Right lobe of liver (tissue), 6 donors: ENCODE measurements at regions not wholly inside any gene's neighbourhood (a gene's known extent, or its start where the extent isn't known, plus 50 kb on each side); places are given as distances from the start of the nearest gene placed in this dataset.

Source experiments
- ATAC-seq, 4 donors: fragments of 200-7000 bp; cut with Tn5 transposase; one replicate each; pipeline ENCODE4 v1.9.1; 2020; ENCODE audit warnings: mild to moderate bottlenecking in 4 of 4, moderate library complexity in 4 of 4
- DNase-seq, 3 donors: peaks; one replicate each; pipeline ENCODE4 v3.0.0-alpha.2; 2020
- H3K27ac ChIP-seq, 3 donors: fragments of 200-600 bp; one replicate each; pipeline ENCODE4 v1.8.0; 2022
- H3K27me3 ChIP-seq, 2 donors: fragments of 200-600 bp; one replicate each; pipeline ENCODE4 v1.8.0; 2022
- H3K36me3 ChIP-seq, 4 donors: fragments of 200-600 bp; sonication (generic) in 1 of 4; one replicate each; pipeline versions ENCODE4 v1.5.1 to v1.8.0; 2017 to 2022; ENCODE audit warnings: control low read depth in 1 of 4
- H3K4me1 ChIP-seq, 4 donors: fragments of 200-600 bp; sonication (generic) in 1 of 4; one replicate each; pipeline versions ENCODE4 v1.5.1 to v1.8.0; 2017 to 2022; ENCODE audit warnings: control low read depth in 1 of 4
- H3K4me3 ChIP-seq, 3 donors: fragments of 200-600 bp; one replicate each; pipeline ENCODE4 v1.8.0; 2022
- H3K9me3 ChIP-seq, 4 donors: fragments of 200-600 bp; sonication (generic) in 1 of 4; one replicate each; pipeline versions ENCODE4 v1.5.1 to v1.8.0; 2017 to 2022; ENCODE audit warnings: control low read depth in 1 of 4
- CTCF ChIP-seq, 4 donors: fragments of 200-600 bp in 3 of 4; fragments of 450-650 bp in 1 of 4; IDR thresholded peaks; one replicate each; pipeline versions ENCODE4 v1.5.1 to v1.8.0; 2016 to 2022; ENCODE audit warnings: antibody characterized with exemption in 4 of 4, mild to moderate bottlenecking in 2 of 4
- POLR2A ChIP-seq: fragments of 450-650 bp; IDR thresholded peaks from one replicate; pipeline ENCODE4 v1.6.1; 2017; ENCODE audit warnings: antibody characterized with exemption, mild to moderate bottlenecking
- WGBS: methylation state at CpG from one replicate; pipeline ENCODE4 v1.1.6; 2018; ENCODE audit warnings: low coverage, low lambda C conversion rate; ENCODE audit not compliant: insufficient coverage; ENCODE audit errors: missing lambda C conversion rate; 5-methylcytosine and 5-hydroxymethylcytosine counted together
- intact Hi-C, 2 donors: fragments of 100-400 bp; cut with DNase I; formaldehyde crosslinking; loops; one replicate each; pipeline versions ENCODE4 v1.11.2 to v1.14.1; 2022
- donor health status: DM: no; HTN: yes; CAD: no.
- donor health status: DM: no; HTN: no; CAD: no.
- donor health status: DM: no; HTN: no; CAD: no.
- donor health status: DM: no; HTN: yes; CAD: no.
- donor health status: DM: no; HTN: yes; CAD: no.

- DNase-seq (no peak), ATAC-seq (no peak)
- H3K36me3 ChIP-seq: no peaks in the 10 kb centered on the region
- no peaks in the 10 kb centered on the region for H3K4me1 ChIP-seq
- H3K27ac ChIP-seq: no peak overlapping the region
- intact Hi-C loops: no loop called here
- TF ChIP-seq POLR2A: no peak
- TF ChIP-seq CTCF (IDR thresholded peaks at IDR 0.05): no peak
- no peaks in the 10 kb centered on the region for H3K27me3 ChIP-seq
- 63% methylated on average over 5 of the region's 5 CpGs for WGBS
- H3K4me3 ChIP-seq: no peak overlapping the region
- no peaks in the 10 kb centered on the region for H3K9me3 ChIP-seq
These were observed 119.3 kb upstream of the SLC7A14 start for GRCh38 chr3:170705131-170705530.

GRCh38 chr3:170703121-170703588, 117.3 kb upstream of the SLC7A14 start:
- 80% methylated on average over 1 of the region's 1 CpG for WGBS
- DNase-seq: no peak
- H3K4me3 ChIP-seq: no peak overlapping the region
- H3K27me3 ChIP-seq: no peaks in the 10 kb centered on the region
- H3K9me3 ChIP-seq: no peaks in the 10 kb centered on the region
- no peaks in the 10 kb centered on the region for H3K4me1 ChIP-seq
- H3K27ac ChIP-seq: no peak overlapping the region
- intact Hi-C loops: no loop called here
- H3K36me3 ChIP-seq: no peaks in the 10 kb centered on the region
- TF ChIP-seq CTCF (IDR thresholded peaks at IDR 0.05) (no peak), POLR2A (no peak)
- ATAC-seq: no peak

- no peak for TF ChIP-seq CTCF (IDR thresholded peaks at IDR 0.05)
- no peak for TF ChIP-seq POLR2A
- DNase-seq: no peak
- Histone ChIP-seq H3K27ac (no peak overlapping the region), H3K4me1 (no peaks in the 10 kb centered on the region), H3K9me3 (no peaks in the 10 kb centered on the region), H3K36me3 (no peaks in the 10 kb centered on the region), H3K27me3 (no peaks in the 10 kb centered on the region), H3K4me3 (no peak overlapping the region)
- intact Hi-C loops: no loop called here
- no peak for ATAC-seq
- 66% methylated on average over 4 of the region's 4 CpGs for WGBS
These were observed 116.1 kb upstream of the SLC7A14 start for GRCh38 chr3:170701696-170702678.

GRCh38 chr3:170700054-170700404, 114.2 kb upstream of the SLC7A14 start:
- no peaks in the 10 kb centered on the region for H3K36me3 ChIP-seq
- 94% methylated on average over 1 of the region's 1 CpG for WGBS
- H3K4me1 ChIP-seq: no peaks in the 10 kb centered on the region
- no peak overlapping the region for H3K4me3 ChIP-seq
- no peaks in the 10 kb centered on the region for H3K9me3 ChIP-seq
- H3K27ac ChIP-seq: no peak overlapping the region
- DNase-seq (no peak), ATAC-seq (no peak)
- TF ChIP-seq POLR2A (no peak), CTCF (IDR thresholded peaks at IDR 0.05) (no peak)
- no peaks in the 10 kb centered on the region for H3K27me3 ChIP-seq
- intact Hi-C loops: no loop called here
